ENCODE measurements at regions not wholly inside any gene's neighbourhood (a gene's known extent, or its start where the extent isn't known, plus 50 kb on each side); places are given as distances from the start of the nearest gene placed in this dataset.
"Not testable (repeated sequence)": the region's sequence is repeated elsewhere in the genome, so short reads cannot be mapped to it uniquely, and the experiment has no call there.

GRCh38 chr13:80523134-80523533, 182.2 kb upstream of the SPRY2 start:
- Histone ChIP-seq H3K27ac (ENCODE audit: poor library complexity, severe bottlenecking) (no peak overlapping the region), H3K9me3 (ENCODE audit: severe bottlenecking) (no peaks in the 10 kb centered on the region), H3K4me1 (ENCODE audit: insufficient read depth, poor library complexity, severe bottlenecking) (peaks cover 9% of the 10 kb centered on the region), H3K36me3 (ENCODE audit: low read depth) (no peaks in the 10 kb centered on the region), H3K4me3 (ENCODE audit: severe bottlenecking) (no peak overlapping the region), H3K27me3 (ENCODE audit: insufficient read depth, poor library complexity, severe bottlenecking) (no peaks in the 10 kb centered on the region)
- DNase-seq (ENCODE audit: low spot score) (no peak), ATAC-seq (ENCODE audit: low read depth) (no peak)
- TF ChIP-seq CTCF (IDR thresholded peaks at IDR 0.05; ENCODE audit: poor library complexity, severe bottlenecking): no peak

- H3K4me1 ChIP-seq (ENCODE audit: insufficient read depth, poor library complexity, severe bottlenecking); H3K27ac ChIP-seq (ENCODE audit: poor library complexity, severe bottlenecking); DNase-seq (ENCODE audit: low spot score); H3K9me3 ChIP-seq (ENCODE audit: severe bottlenecking); H3K4me3 ChIP-seq (ENCODE audit: severe bottlenecking); H3K27me3 ChIP-seq (ENCODE audit: insufficient read depth, poor library complexity, severe bottlenecking); ATAC-seq (ENCODE audit: low read depth); H3K36me3 ChIP-seq (ENCODE audit: low read depth): not testable (repeated sequence)
Observed at GRCh38 chr13:80522463-80522862, 181.5 kb upstream of the SPRY2 start.

- DNase-seq (ENCODE audit: low spot score) (no peak), ATAC-seq (ENCODE audit: low read depth) (no peak)
- TF ChIP-seq CTCF (IDR thresholded peaks at IDR 0.05; ENCODE audit: poor library complexity, severe bottlenecking): no peak
- no peaks in the 10 kb centered on the region for H3K36me3 ChIP-seq (ENCODE audit: low read depth)
- peaks cover 8% of the 10 kb centered on the region for H3K9me3 ChIP-seq (ENCODE audit: severe bottlenecking)
- no peaks in the 10 kb centered on the region for H3K4me1 ChIP-seq (ENCODE audit: insufficient read depth, poor library complexity, severe bottlenecking)
- H3K4me3 ChIP-seq (ENCODE audit: severe bottlenecking): no peak overlapping the region
- H3K27ac ChIP-seq (ENCODE audit: poor library complexity, severe bottlenecking): no peak overlapping the region
- no peaks in the 10 kb centered on the region for H3K27me3 ChIP-seq (ENCODE audit: insufficient read depth, poor library complexity, severe bottlenecking)
Observed at GRCh38 chr13:80516818-80517348, 176.0 kb upstream of the SPRY2 start.

GRCh38 chr13:80515296-80515695, 174.4 kb upstream of the SPRY2 start:
- no peak for DNase-seq (ENCODE audit: low spot score)
- Histone ChIP-seq H3K9me3 (ENCODE audit: severe bottlenecking) (peaks cover 8% of the 10 kb centered on the region), H3K27me3 (ENCODE audit: insufficient read depth, poor library complexity, severe bottlenecking) (no peaks in the 10 kb centered on the region), H3K36me3 (ENCODE audit: low read depth) (no peaks in the 10 kb centered on the region), H3K27ac (ENCODE audit: poor library complexity, severe bottlenecking) (no peak overlapping the region), H3K4me1 (ENCODE audit: insufficient read depth, poor library complexity, severe bottlenecking) (no peaks in the 10 kb centered on the region), H3K4me3 (ENCODE audit: severe bottlenecking) (no peak overlapping the region)
- TF ChIP-seq CTCF (IDR thresholded peaks at IDR 0.05; ENCODE audit: poor library complexity, severe bottlenecking): no peak
- no peak for ATAC-seq (ENCODE audit: low read depth)

- DNase-seq (ENCODE audit: low spot score) (no peak), ATAC-seq (ENCODE audit: low read depth) (no peak)
- H3K36me3 ChIP-seq (ENCODE audit: low read depth): no peaks in the 10 kb centered on the region
- peaks cover 8% of the 10 kb centered on the region for H3K9me3 ChIP-seq (ENCODE audit: severe bottlenecking)
- H3K4me1 ChIP-seq (ENCODE audit: insufficient read depth, poor library complexity, severe bottlenecking): no peaks in the 10 kb centered on the region
- no peak for TF ChIP-seq CTCF (IDR thresholded peaks at IDR 0.05; ENCODE audit: poor library complexity, severe bottlenecking)
- H3K4me3 ChIP-seq (ENCODE audit: severe bottlenecking): no peak overlapping the region
- H3K27me3 ChIP-seq (ENCODE audit: insufficient read depth, poor library complexity, severe bottlenecking): no peaks in the 10 kb centered on the region
- H3K27ac ChIP-seq (ENCODE audit: poor library complexity, severe bottlenecking): no peak overlapping the region
Observed at GRCh38 chr13:80513196-80513595, 172.3 kb upstream of the SPRY2 start.
